Neuron (in vitro differentiated cells): ENCODE measurements at regions not wholly inside any gene's neighbourhood (a gene's known extent, or its start where the extent isn't known, plus 50 kb on each side); places are given as distances from the start of the nearest gene placed in this dataset.

ENCODE experiments used
- H2AFZ ChIP-seq: one replicate; pipeline ENCODE4 v1.6.1; 2013; ENCODE audit warnings: low read depth, mild to moderate bottlenecking, inconsistent platforms, low read length, moderate library complexity
- H3K27me3 ChIP-seq: one replicate; pipeline ENCODE4 v1.6.1; 2013; ENCODE audit warnings: low read length; ENCODE audit not compliant: insufficient read depth
- H3K36me3 ChIP-seq: one replicate; pipeline ENCODE4 v1.6.1; 2013; ENCODE audit warnings: low read length; ENCODE audit not compliant: insufficient read depth
- H3K4me1 ChIP-seq: one replicate; pipeline ENCODE4 v1.6.1; 2013; ENCODE audit warnings: low read length; ENCODE audit not compliant: insufficient read depth
- H3K4me3 ChIP-seq: 2 replicates; pipeline ENCODE4 v1.5.1; 2013; ENCODE audit warnings: mild to moderate bottlenecking, low read length, moderate library complexity
- H3K9me3 ChIP-seq: one replicate; pipeline ENCODE4 v1.6.1; 2013; ENCODE audit warnings: low read length

GRCh38 chr4:183821076-183821853, 83.8 kb upstream of the STOX2 start:
- Histone ChIP-seq H3K4me3 (no peak overlapping the region), H3K9me3 (no peaks in the 10 kb centered on the region), H3K36me3 (no peaks in the 10 kb centered on the region), H3K4me1 (peaks cover 1% of the 10 kb centered on the region), H3K27me3 (peaks cover 3% of the 10 kb centered on the region), H2AFZ (no peak overlapping the region)

- no peak overlapping the region for H2AFZ ChIP-seq
- no peaks in the 10 kb centered on the region for H3K9me3 ChIP-seq
- no peaks in the 10 kb centered on the region for H3K36me3 ChIP-seq
- no peak overlapping the region for H3K4me3 ChIP-seq
- peaks cover 2% of the 10 kb centered on the region for H3K27me3 ChIP-seq
- H3K4me1 ChIP-seq = peaks cover 5% of the 10 kb centered on the region
Measured at GRCh38 chr4:183823434-183823833, 81.7 kb upstream of the STOX2 start.

- Histone ChIP-seq H3K27me3 (peaks cover 2% of the 10 kb centered on the region), H2AFZ (no peak overlapping the region), H3K36me3 (no peaks in the 10 kb centered on the region), H3K9me3 (no peaks in the 10 kb centered on the region), H3K4me3 (no peak overlapping the region), H3K4me1 (peaks cover 5% of the 10 kb centered on the region)
Measured at GRCh38 chr4:183825346-183825745, 79.8 kb upstream of the STOX2 start.

GRCh38 chr4:183826461-183826860, 78.6 kb upstream of the STOX2 start:
- H3K36me3 ChIP-seq = no peaks in the 10 kb centered on the region
- peaks cover 5% of the 10 kb centered on the region for H3K4me1 ChIP-seq
- no peaks in the 10 kb centered on the region for H3K9me3 ChIP-seq
- no peak overlapping the region for H2AFZ ChIP-seq
- H3K4me3 ChIP-seq = no peak overlapping the region
- H3K27me3 ChIP-seq = peaks cover 2% of the 10 kb centered on the region

GRCh38 chr4:183828125-183828524, 77.0 kb upstream of the STOX2 start:
- no peak overlapping the region for H3K4me3 ChIP-seq
- H3K27me3 ChIP-seq = peaks cover 2% of the 10 kb centered on the region

GRCh38 chr4:183828839-183829238, 76.3 kb upstream of the STOX2 start:
- Histone ChIP-seq H3K9me3 (no peaks in the 10 kb centered on the region), H2AFZ (no peak overlapping the region), H3K36me3 (no peaks in the 10 kb centered on the region), H3K4me1 (peaks cover 5% of the 10 kb centered on the region), H3K27me3 (peaks cover 2% of the 10 kb centered on the region), H3K4me3 (no peak overlapping the region)

More at GRCh38 chr4:183828125-183828524, 77.0 kb upstream of the STOX2 start:
- Histone ChIP-seq H3K36me3 (no peaks in the 10 kb centered on the region), H2AFZ (no peak overlapping the region), H3K9me3 (no peaks in the 10 kb centered on the region), H3K4me1 (peaks cover 5% of the 10 kb centered on the region)

GRCh38 chr4:183830438-183830985, 74.6 kb upstream of the STOX2 start:
- H3K4me3 ChIP-seq = no peak overlapping the region
- H3K27me3 ChIP-seq = peaks cover 6% of the 10 kb centered on the region
- no peak overlapping the region for H2AFZ ChIP-seq
- H3K4me1 ChIP-seq = peaks cover 5% of the 10 kb centered on the region
- H3K9me3 ChIP-seq = no peaks in the 10 kb centered on the region
- no peaks in the 10 kb centered on the region for H3K36me3 ChIP-seq

GRCh38 chr4:183831026-183831446, 74.1 kb upstream of the STOX2 start:
- Histone ChIP-seq H3K9me3 (peaks cover 2% of the 10 kb centered on the region), H3K4me1 (peaks cover 5% of the 10 kb centered on the region), H3K36me3 (no peaks in the 10 kb centered on the region), H2AFZ (no peak overlapping the region), H3K4me3 (no peak overlapping the region), H3K27me3 (peaks cover 6% of the 10 kb centered on the region)

GRCh38 chr4:183831683-183832082, 73.4 kb upstream of the STOX2 start:
- H3K4me1 ChIP-seq = no peaks in the 10 kb centered on the region
- H3K4me3 ChIP-seq = no peak overlapping the region
- no peak overlapping the region for H2AFZ ChIP-seq
- peaks cover 6% of the 10 kb centered on the region for H3K27me3 ChIP-seq
- no peaks in the 10 kb centered on the region for H3K36me3 ChIP-seq
- H3K9me3 ChIP-seq = peaks cover 2% of the 10 kb centered on the region

GRCh38 chr4:183832776-183833450, 72.2 kb upstream of the STOX2 start:
- Histone ChIP-seq H3K9me3 (peaks cover 2% of the 10 kb centered on the region), H3K4me3 (no peak overlapping the region), H3K36me3 (no peaks in the 10 kb centered on the region), H3K4me1 (no peaks in the 10 kb centered on the region), H3K27me3 (peaks cover 6% of the 10 kb centered on the region), H2AFZ (no peak overlapping the region)

GRCh38 chr4:183834252-183834651, 70.9 kb upstream of the STOX2 start:
- H3K27me3 ChIP-seq = peaks cover 4% of the 10 kb centered on the region
- H3K4me3 ChIP-seq = no peak overlapping the region
- peaks cover 2% of the 10 kb centered on the region for H3K9me3 ChIP-seq
- no peak overlapping the region for H2AFZ ChIP-seq
- no peaks in the 10 kb centered on the region for H3K4me1 ChIP-seq
- no peaks in the 10 kb centered on the region for H3K36me3 ChIP-seq

GRCh38 chr4:183837222-183837621, 67.9 kb upstream of the STOX2 start:
- Histone ChIP-seq H3K4me3 (no peak overlapping the region), H3K36me3 (no peaks in the 10 kb centered on the region), H3K27me3 (peaks cover 4% of the 10 kb centered on the region), H2AFZ (no peak overlapping the region), H3K4me1 (peaks cover 5% of the 10 kb centered on the region), H3K9me3 (peaks cover 2% of the 10 kb centered on the region)

- Histone ChIP-seq H3K36me3 (no peaks in the 10 kb centered on the region), H3K4me3 (no peak overlapping the region), H3K27me3 (peaks cover 3% of the 10 kb centered on the region), H3K9me3 (peaks cover 2% of the 10 kb centered on the region), H2AFZ (no peak overlapping the region), H3K4me1 (peaks cover 5% of the 10 kb centered on the region)
Measured at GRCh38 chr4:183838987-183839712, 66.0 kb upstream of the STOX2 start.
